Peyer's patch (tissue), 4 donors: ENCODE measurements at regions not wholly inside any gene's neighbourhood (a gene's known extent, or its start where the extent isn't known, plus 50 kb on each side); places are given as distances from the start of the nearest gene placed in this dataset.
"Not testable (repeated sequence)": the region's sequence is repeated elsewhere in the genome, so short reads cannot be mapped to it uniquely, and the experiment has no call there.

Experiments
- DNase-seq, 3 donors: peaks; one replicate each; pipeline ENCODE4 v3.0.0-alpha.2; 2017 to 2019
- H3K27ac ChIP-seq, 4 donors: fragments of 200-600 bp; sonication (generic); one replicate each; pipeline ENCODE4 v1.5.1; 2016 to 2019
- H3K27me3 ChIP-seq, 2 donors: fragments of 200-600 bp; sonication (generic); one replicate each; pipeline ENCODE4 v1.5.1; 2019
- H3K36me3 ChIP-seq, 3 donors: fragments of 200-600 bp; sonication (generic); one replicate each; pipeline ENCODE4 v1.5.1; 2016 to 2019
- H3K4me1 ChIP-seq, 4 donors: fragments of 200-600 bp; sonication (generic); one replicate each; pipeline ENCODE4 v1.5.1; 2016 to 2019
- H3K4me3 ChIP-seq, 4 donors: fragments of 200-600 bp; sonication (generic); 1 replicate in 3 of 4; 2 replicates in 1 of 4; pipeline ENCODE4 v1.5.1; 2016 to 2019; ENCODE audit warnings: mild to moderate bottlenecking in 1 of 4
- H3K9me3 ChIP-seq, 4 donors: fragments of 200-600 bp; sonication (generic); one replicate each; pipeline ENCODE4 v1.5.1; 2016 to 2019; ENCODE audit warnings: mild to moderate bottlenecking in 1 of 4
- POLR2A ChIP-seq, 2 donors: fragments of 450-650 bp; IDR thresholded peaks; one replicate each; pipeline ENCODE4 v1.5.1; 2017; ENCODE audit warnings: antibody characterized with exemption in 2 of 2, mild to moderate bottlenecking in 2 of 2, moderate library complexity in 2 of 2
- TF ChIP-seq, protein P1 (sequence below), 6 experiments: fragments of 450-650 bp in 4 of 6; fragments of 200-600 bp in 2 of 6; sonication (generic) in 1 of 6; IDR thresholded peaks; one replicate each; pipeline ENCODE4 v1.5.1; 2017 to 2019; ENCODE audit warnings: antibody characterized with exemption in 6 of 6, mild to moderate bottlenecking in 3 of 6, moderate library complexity in 1 of 6

DNA sequence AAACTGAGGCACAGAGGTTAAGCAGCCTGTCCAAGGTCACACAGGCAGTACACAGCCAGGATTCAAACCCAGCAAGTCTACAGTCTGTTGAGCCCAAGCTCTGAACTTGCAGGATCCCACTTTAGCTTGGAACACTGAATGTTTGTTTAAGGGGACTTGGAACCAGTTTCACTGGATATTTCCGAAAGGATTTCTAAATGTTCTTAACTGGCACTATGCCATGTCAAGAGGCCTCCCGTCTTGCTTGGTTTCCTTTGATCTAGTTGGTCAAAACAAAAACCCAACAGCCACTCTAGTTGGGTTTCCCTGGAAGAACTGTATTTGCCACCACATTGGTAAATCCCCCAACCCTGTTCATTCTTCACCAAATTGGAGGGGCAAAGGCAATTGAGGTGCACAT, 317.6 kb upstream of the KAZN start:
- H3K9me3 ChIP-seq: no peaks in the 10 kb centered on the region
- no peaks in the 10 kb centered on the region for H3K36me3 ChIP-seq
- no peak overlapping the region for H3K27ac ChIP-seq
- no peaks in the 10 kb centered on the region for H3K4me1 ChIP-seq
- no peak for DNase-seq
- TF ChIP-seq, protein P1, sequence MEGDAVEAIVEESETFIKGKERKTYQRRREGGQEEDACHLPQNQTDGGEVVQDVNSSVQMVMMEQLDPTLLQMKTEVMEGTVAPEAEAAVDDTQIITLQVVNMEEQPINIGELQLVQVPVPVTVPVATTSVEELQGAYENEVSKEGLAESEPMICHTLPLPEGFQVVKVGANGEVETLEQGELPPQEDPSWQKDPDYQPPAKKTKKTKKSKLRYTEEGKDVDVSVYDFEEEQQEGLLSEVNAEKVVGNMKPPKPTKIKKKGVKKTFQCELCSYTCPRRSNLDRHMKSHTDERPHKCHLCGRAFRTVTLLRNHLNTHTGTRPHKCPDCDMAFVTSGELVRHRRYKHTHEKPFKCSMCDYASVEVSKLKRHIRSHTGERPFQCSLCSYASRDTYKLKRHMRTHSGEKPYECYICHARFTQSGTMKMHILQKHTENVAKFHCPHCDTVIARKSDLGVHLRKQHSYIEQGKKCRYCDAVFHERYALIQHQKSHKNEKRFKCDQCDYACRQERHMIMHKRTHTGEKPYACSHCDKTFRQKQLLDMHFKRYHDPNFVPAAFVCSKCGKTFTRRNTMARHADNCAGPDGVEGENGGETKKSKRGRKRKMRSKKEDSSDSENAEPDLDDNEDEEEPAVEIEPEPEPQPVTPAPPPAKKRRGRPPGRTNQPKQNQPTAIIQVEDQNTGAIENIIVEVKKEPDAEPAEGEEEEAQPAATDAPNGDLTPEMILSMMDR (IDR thresholded peaks at IDR 0.05): no peak
- no peak for TF ChIP-seq POLR2A (IDR thresholded peaks at IDR 0.05)
- H3K4me3 ChIP-seq: no peak overlapping the region
- H3K27me3 ChIP-seq: no peaks in the 10 kb centered on the region

DNA sequence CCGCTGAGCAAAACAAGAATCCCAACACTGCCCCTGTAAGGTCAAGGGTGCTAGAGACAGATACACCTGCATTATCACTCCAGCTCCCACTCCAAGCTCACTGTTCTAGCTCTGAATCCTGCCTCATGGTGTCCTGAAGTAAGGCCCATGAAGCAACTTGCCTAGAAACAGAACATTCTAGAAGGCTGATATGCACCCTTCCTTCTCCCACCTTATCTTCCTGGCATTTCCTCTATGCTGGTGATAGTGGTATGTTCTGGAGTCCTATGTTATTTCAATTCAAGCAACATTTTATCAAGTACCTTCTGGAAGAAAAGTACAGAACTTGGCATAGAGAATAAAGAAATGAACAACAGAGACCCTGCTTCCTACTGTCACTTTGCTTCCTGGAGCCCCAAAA, 317.1 kb upstream of the KAZN start:
- H3K4me3 ChIP-seq: no peak overlapping the region
- H3K4me1 ChIP-seq: no peaks in the 10 kb centered on the region
- TF ChIP-seq POLR2A (IDR thresholded peaks at IDR 0.05): no peak
- TF ChIP-seq, protein P1 (IDR thresholded peaks at IDR 0.05): no peak
- no peak overlapping the region for H3K27ac ChIP-seq
- no peaks in the 10 kb centered on the region for H3K27me3 ChIP-seq
- DNase-seq: no peak
- H3K9me3 ChIP-seq: no peaks in the 10 kb centered on the region
- H3K36me3 ChIP-seq: no peaks in the 10 kb centered on the region

DNA sequence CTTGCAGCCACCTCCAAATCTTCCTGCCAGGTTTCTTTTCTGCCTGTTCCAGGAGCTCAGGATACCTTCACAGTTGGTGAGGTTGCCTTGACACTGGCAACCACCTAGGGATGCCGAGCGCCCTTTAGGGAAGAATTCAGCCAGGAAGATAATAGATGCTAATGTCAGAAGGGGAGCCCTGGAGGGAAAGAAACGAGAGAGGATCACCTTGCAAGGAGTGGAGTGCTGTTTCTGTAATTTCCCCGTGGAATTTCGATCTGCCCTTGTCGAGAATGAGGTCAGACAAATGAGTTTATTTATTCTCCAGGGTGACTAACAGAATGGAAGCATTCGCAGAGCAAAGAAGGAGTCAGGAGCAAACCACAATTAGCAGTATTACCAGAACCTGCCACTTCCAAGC, 315.8 kb upstream of the KAZN start:
- no peak overlapping the region for H3K27ac ChIP-seq
- H3K4me1 ChIP-seq: no peaks in the 10 kb centered on the region
- no peaks in the 10 kb centered on the region for H3K9me3 ChIP-seq
- H3K36me3 ChIP-seq: no peaks in the 10 kb centered on the region
- DNase-seq: no peak
- no peak overlapping the region for H3K4me3 ChIP-seq
- TF ChIP-seq, protein P1 (IDR thresholded peaks at IDR 0.05): no peak
- TF ChIP-seq POLR2A (IDR thresholded peaks at IDR 0.05): no peak
- H3K27me3 ChIP-seq: no peaks in the 10 kb centered on the region

DNA sequence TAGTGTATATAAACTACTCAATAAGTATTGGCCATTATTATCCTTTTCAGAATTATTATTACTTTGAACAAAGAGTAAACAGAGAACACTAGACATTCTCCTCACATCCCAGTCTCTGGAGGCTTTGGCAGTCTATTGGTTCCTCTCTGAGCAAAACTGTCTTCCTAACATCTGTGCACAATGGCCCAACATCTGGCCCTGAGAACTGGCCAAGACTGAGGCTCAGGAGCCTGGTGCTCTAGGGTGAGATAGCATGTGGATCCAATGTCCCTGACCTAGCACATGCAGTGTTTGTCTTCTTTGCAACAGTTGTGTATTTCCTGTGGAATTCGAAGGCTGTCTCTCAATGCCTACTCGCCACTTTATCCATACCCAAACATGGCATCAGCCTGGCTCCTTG, 313.2 kb upstream of the KAZN start:
- H3K27ac ChIP-seq: no peak overlapping the region
- no peaks in the 10 kb centered on the region for H3K27me3 ChIP-seq
- no peaks in the 10 kb centered on the region for H3K36me3 ChIP-seq
- no peaks in the 10 kb centered on the region for H3K4me1 ChIP-seq
- no peaks in the 10 kb centered on the region for H3K9me3 ChIP-seq
- DNase-seq: no peak
- TF ChIP-seq, protein P1 (IDR thresholded peaks at IDR 0.05): no peak
- TF ChIP-seq POLR2A (IDR thresholded peaks at IDR 0.05): no peak
- H3K4me3 ChIP-seq: no peak overlapping the region

DNA sequence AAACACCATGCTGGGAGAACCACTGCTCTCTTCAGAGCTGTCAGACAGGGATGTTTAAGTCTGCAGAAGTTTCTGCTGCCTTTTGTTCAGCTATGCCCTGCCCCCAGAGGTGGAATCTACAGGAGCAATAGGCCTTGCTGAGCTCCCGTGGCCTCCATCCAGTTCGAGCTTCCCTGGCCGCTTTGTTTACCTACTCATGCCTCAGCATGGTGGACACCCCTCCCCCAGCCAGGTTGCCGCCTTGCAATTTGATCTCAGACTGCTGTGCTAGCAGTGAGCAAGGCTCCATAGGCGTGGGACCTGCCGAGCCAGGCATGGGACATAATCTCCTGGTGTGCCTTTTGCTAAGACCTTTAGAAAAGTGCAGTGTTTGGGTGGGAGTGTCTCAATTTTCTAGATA, 307.3 kb upstream of the KAZN start:
- not testable (repeated sequence) for H3K27ac ChIP-seq, H3K9me3 ChIP-seq, H3K4me1 ChIP-seq, H3K36me3 ChIP-seq, H3K27me3 ChIP-seq, DNase-seq, H3K4me3 ChIP-seq

DNA sequence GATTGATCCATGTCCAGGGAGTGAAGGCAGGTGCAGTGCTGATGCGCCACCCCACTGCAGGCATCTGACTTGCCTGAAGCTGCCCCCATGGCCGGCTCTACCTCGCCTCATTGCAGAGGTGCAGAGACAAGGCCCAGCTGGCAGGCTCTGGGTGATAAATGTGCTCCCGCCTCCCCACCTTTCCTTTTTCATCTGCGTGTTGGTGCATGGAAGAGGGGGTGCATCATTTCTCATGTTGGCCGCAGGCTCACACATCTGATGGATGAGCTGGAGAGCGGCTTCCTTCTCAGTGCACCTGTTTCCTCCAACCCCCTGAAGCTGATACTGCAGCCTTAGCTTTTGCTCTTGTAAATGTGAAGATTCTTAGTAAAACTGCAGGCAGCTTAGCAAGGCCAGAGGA, 306.0 kb upstream of the KAZN start:
- H3K27me3 ChIP-seq: no peaks in the 10 kb centered on the region
- H3K9me3 ChIP-seq: no peaks in the 10 kb centered on the region
- no peak for DNase-seq
- no peak overlapping the region for H3K4me3 ChIP-seq
- no peaks in the 10 kb centered on the region for H3K4me1 ChIP-seq
- H3K36me3 ChIP-seq: no peaks in the 10 kb centered on the region
- H3K27ac ChIP-seq: no peak overlapping the region
- no peak for TF ChIP-seq POLR2A (IDR thresholded peaks at IDR 0.05)
- TF ChIP-seq, protein P1 (IDR thresholded peaks at IDR 0.05): no peak
